ENCODE measurements at regions not wholly inside any gene's neighbourhood (a gene's known extent, or its start where the extent isn't known, plus 50 kb on each side); places are given as distances from the start of the nearest gene placed in this dataset.

DNA sequence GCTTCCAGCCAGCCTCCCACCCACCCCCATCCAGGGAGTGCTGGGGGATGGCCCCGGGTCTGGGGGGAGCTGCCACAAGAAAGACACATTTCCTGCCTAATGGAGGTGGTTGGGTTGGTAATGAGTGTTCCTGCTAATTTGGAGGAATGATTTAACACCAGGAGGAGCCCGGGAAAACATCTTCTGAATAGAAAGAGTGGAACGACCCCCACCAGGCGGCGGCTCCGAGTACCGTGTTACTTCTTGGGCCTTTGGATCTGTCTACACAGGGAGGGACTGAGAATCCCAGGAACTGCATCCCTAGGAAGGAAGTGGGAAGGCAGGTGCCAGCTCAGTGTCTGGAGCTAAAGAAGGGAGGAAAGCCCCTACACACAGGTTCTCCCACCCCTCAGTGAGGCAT is 64.6 kb downstream of the TSPAN17 start:
- TF ChIP-seq, protein P1, sequence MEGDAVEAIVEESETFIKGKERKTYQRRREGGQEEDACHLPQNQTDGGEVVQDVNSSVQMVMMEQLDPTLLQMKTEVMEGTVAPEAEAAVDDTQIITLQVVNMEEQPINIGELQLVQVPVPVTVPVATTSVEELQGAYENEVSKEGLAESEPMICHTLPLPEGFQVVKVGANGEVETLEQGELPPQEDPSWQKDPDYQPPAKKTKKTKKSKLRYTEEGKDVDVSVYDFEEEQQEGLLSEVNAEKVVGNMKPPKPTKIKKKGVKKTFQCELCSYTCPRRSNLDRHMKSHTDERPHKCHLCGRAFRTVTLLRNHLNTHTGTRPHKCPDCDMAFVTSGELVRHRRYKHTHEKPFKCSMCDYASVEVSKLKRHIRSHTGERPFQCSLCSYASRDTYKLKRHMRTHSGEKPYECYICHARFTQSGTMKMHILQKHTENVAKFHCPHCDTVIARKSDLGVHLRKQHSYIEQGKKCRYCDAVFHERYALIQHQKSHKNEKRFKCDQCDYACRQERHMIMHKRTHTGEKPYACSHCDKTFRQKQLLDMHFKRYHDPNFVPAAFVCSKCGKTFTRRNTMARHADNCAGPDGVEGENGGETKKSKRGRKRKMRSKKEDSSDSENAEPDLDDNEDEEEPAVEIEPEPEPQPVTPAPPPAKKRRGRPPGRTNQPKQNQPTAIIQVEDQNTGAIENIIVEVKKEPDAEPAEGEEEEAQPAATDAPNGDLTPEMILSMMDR (IDR thresholded peaks at IDR 0.05) = no peak
- no peak for ATAC-seq (ENCODE audit: low FRiP score)
- no peak for DNase-seq (ENCODE audit: low spot score)

DNA sequence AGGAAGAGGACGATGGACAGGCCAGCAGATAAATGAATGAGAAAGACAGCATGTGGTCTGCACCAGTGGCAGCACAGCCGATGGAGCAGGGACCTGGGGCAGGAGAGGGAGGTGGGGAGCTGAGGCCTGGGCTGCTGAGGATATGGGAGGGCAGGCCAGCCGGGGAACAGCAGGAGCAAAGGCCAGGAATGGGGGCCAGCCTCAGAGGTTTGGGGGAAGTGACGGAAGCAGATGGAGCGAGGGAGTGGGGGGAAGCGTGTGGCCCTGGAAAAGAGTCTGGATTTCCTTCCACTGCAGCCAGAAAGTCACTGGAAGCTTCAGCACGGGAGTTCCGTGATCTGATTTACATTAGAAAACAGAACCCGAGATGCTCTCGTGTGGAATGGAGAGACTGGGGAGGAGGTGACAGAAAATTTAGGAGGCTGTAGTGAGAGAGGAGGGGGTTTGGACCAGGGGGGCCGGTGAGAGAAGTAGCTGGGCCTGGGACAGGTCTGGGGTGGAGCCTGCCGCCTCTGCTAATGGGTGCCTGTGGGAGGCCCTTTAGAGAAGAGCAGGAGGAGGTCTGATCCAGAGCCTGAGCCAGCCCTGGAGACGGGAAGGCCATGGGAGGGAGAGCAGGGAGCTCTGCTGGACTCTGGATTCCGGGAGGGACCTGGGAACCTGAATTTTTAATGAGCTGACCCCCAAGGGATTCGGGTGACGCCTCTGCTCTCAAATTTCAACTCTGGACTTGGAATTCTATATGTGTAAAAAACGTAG is 65.4 kb downstream of the TSPAN17 start:
- ATAC-seq (ENCODE audit: low FRiP score) (no peak), DNase-seq (ENCODE audit: low spot score) (no peak)
- TF ChIP-seq, protein P1 (IDR thresholded peaks at IDR 0.05) = no peak

DNA sequence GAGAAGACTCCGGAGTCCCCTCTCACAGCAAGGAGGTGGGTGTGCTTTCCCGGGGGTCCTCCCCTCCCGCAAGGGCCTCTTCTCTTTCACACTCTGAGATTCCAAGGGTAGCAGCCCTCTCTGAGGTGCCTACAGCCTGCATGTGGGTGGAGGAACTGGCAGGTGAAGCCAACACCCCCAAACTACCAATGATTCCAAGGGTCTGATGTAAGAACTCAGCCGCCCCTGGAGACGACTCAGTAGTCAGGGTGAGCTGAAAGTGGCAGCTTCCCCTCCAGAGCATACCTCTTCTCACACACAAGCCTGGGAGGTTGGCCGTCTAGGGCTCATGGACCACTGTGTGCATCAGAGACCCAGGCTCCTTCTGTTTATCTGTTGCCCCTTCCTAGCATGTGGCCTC is 66.1 kb downstream of the TSPAN17 start:
- TF ChIP-seq, protein P1 (IDR thresholded peaks at IDR 0.05) = no peak
- ATAC-seq (ENCODE audit: low FRiP score) = no peak
- no peak for DNase-seq (ENCODE audit: low spot score)

DNA sequence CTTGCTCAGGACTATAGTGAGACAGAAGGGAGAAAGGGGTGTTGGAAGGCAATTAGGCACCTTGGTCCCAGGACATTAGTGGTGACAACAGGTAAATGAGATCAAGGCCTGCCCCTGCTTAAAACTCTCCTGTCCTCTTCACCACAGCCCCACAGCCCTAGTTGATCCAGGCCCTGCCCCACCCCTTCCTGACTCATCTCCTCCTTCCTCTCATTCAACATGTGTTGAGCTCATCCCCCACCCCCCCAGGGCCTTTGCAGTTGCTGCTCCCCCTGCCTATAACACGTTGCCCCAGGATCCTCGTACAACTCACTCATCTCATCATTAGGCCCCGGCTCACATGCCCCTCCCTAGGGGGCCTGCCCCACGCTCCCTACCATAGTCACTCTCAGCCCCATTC is 66.8 kb downstream of the TSPAN17 start:
- DNase-seq (ENCODE audit: low spot score) = no peak
- no peak for ATAC-seq (ENCODE audit: low FRiP score)
- TF ChIP-seq, protein P1 (IDR thresholded peaks at IDR 0.05) = no peak

DNA sequence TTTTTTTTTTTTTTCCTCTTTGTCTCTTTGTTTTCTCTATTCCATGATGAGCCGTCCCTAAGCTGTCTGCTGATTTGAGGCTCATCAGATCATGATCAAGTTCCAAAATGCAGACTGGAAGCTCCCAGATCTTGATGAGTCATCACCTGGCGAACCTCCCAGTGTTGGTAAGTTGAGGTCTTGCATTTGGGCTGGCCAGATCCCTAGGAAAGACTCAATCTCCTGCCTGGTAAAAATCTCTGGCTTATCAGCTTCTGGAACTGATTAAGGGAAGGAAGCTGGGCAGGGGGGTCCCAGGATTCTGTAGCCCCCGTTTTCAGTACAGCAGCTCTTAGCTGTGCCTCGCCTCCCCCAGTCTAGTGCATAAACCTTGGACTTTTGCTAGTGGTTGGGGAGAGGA is 69.0 kb downstream of the TSPAN17 start:
- TF ChIP-seq, protein P1 (IDR thresholded peaks at IDR 0.05) = no peak
- ATAC-seq (ENCODE audit: low FRiP score) (no peak), DNase-seq (ENCODE audit: low spot score) (peak; percentile 27)

DNA sequence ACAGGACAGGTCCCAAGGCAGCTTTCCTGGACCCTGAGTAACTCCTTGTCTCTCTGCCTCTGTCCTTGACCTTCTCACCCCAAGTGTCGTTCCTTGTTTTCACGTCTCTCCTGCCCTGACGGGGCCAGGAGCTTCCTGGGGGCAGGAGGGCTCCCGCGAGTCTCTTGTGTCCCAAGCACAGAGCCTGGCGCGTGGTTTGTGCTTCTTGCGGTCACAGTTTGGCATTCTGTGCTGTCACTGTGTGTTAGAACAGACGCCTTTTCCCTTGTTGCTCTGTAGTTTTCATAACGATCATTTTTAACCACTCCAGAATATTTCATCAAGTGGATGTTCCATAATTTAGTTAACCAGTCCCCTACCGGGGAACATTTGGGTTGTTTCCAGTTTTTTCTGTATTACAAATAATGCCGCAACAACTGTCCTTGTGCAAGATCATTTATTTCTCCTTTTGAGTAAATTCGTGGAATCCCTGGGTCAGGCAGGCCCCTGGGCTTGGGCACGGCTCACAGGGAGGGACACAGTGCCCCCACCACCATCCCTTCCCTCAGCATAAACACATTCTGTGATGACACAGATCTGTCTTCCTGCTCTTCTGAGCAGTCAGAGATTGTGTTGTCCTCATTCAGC is 71.9 kb downstream of the TSPAN17 start:
- no peak for DNase-seq (ENCODE audit: low spot score)
- TF ChIP-seq, protein P1 (IDR thresholded peaks at IDR 0.05) = no peak
- ATAC-seq (ENCODE audit: low FRiP score) = no peak

DNA sequence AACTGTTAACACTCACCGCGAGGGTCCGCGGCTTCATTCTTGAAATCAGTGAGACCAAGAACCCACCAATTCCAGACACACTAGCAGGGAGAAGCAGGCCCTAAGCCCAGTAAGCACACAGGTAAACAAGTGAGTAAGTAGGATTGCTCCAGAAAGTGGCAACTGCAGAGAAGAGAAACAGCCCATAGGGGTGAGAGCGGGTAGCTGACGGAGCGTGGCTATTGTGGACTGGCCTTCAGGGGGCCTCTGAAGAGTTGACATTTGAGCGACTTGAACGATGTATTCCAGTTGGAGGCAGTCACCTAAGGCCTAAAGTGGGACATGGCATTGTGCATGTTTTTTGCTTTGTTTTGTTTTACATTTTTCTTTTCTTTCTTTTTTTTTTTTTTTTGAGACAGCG is 74.2 kb downstream of the TSPAN17 start:
- no peak for ATAC-seq (ENCODE audit: low FRiP score)
- no peak for DNase-seq (ENCODE audit: low spot score)
- TF ChIP-seq, protein P1 (IDR thresholded peaks at IDR 0.05) = no peak
